H9 (cell line): ENCODE measurements at regions not wholly inside any gene's neighbourhood (a gene's known extent, or its start where the extent isn't known, plus 50 kb on each side); places are given as distances from the start of the nearest gene placed in this dataset.

Source experiments
- DNase-seq: peaks from one replicate; pipeline ENCODE4 v3.0.0-alpha.2; 2017
- H2AFZ ChIP-seq: one replicate; pipeline ENCODE4 v1.6.1; 2013; ENCODE audit warnings: mild to moderate bottlenecking, low read length, control low read depth, moderate library complexity
- H2AK5ac ChIP-seq: 2 replicates; pipeline ENCODE4 v1.6.1; 2013; ENCODE audit warnings: low read length, control low read depth, mixed read lengths; ENCODE audit not compliant: insufficient read length
- H2BK120ac ChIP-seq: one replicate; pipeline ENCODE4 v1.6.1; 2013; ENCODE audit warnings: low read depth, mild to moderate bottlenecking, low read length, control low read depth, inconsistent platforms; ENCODE audit not compliant: poor library complexity, severe bottlenecking
- H2BK12ac ChIP-seq: 2 replicates; pipeline ENCODE4 v1.6.1; 2013; ENCODE audit warnings: low read length, control low read depth, mixed read lengths, low read depth; ENCODE audit not compliant: insufficient read length
- H2BK15ac ChIP-seq: 2 replicates; pipeline ENCODE4 v1.6.1; 2013; ENCODE audit warnings: low read depth, low read length, control low read depth
- H2BK20ac ChIP-seq: one replicate; pipeline ENCODE4 v1.6.1; 2013; ENCODE audit warnings: low read depth, mild to moderate bottlenecking, low read length, control low read depth, inconsistent platforms; ENCODE audit not compliant: poor library complexity, severe bottlenecking
- H2BK5ac ChIP-seq: 2 replicates; pipeline ENCODE4 v1.6.1; 2013; ENCODE audit warnings: low read length, control low read depth, mixed read lengths; ENCODE audit not compliant: insufficient read length
- H3K14ac ChIP-seq: 2 replicates; pipeline ENCODE4 v1.6.1; 2013; ENCODE audit warnings: low read length, control low read depth; ENCODE audit not compliant: insufficient read depth
- H3K18ac ChIP-seq: 2 replicates; pipeline ENCODE4 v1.6.1; 2013; ENCODE audit warnings: low read depth, mild to moderate bottlenecking, mixed read lengths, low read length, control low read depth; ENCODE audit not compliant: insufficient read length
- H3K23ac ChIP-seq: 2 replicates; pipeline ENCODE4 v1.6.1; 2013; ENCODE audit warnings: low read length, control low read depth, mixed read lengths, low read depth; ENCODE audit not compliant: insufficient read length
- H3K23me2 ChIP-seq: 2 replicates; pipeline ENCODE4 v1.6.1; 2013; ENCODE audit warnings: low read depth, mild to moderate bottlenecking, mixed read lengths, low read length, control low read depth; ENCODE audit not compliant: insufficient read length, poor library complexity, severe bottlenecking
- H3K27ac ChIP-seq: 2 replicates; pipeline ENCODE4 v1.5.1; 2013; ENCODE audit warnings: low read length, control low read depth, mixed read lengths, low read depth; ENCODE audit not compliant: insufficient read length
- H3K27me3 ChIP-seq: 2 replicates; pipeline ENCODE4 v1.6.1; 2013; ENCODE audit warnings: low read length, control low read depth, inconsistent platforms; ENCODE audit not compliant: insufficient read depth
- H3K4ac ChIP-seq: 2 replicates; pipeline ENCODE4 v1.6.1; 2013; ENCODE audit warnings: low read depth, mild to moderate bottlenecking, control low read depth, inconsistent platforms, low read length, moderate library complexity
- H3K4me1 ChIP-seq: 2 replicates; pipeline ENCODE4 v1.6.1; 2013; ENCODE audit warnings: low read length, control low read depth, inconsistent platforms; ENCODE audit not compliant: insufficient read depth
- H3K4me2 ChIP-seq: 2 replicates; pipeline ENCODE4 v1.6.1; 2013; ENCODE audit warnings: low read length, control low read depth, mixed read lengths; ENCODE audit not compliant: insufficient read length, insufficient read depth
- H3K56ac ChIP-seq: 2 replicates; pipeline ENCODE4 v1.6.1; 2013; ENCODE audit warnings: low read depth, mild to moderate bottlenecking, mixed read lengths, low read length, control low read depth; ENCODE audit not compliant: insufficient read length
- H3K79me1 ChIP-seq: 2 replicates; pipeline ENCODE4 v1.6.1; 2013; ENCODE audit warnings: low read depth, mild to moderate bottlenecking, moderate library complexity, low read length, control low read depth, inconsistent platforms; ENCODE audit not compliant: insufficient read depth, poor library complexity, severe bottlenecking
- H3K79me2 ChIP-seq: 2 replicates; pipeline ENCODE4 v1.6.1; 2013; ENCODE audit warnings: low read length, control low read depth, inconsistent platforms; ENCODE audit not compliant: insufficient read depth
- H3K9ac ChIP-seq: 2 replicates; pipeline ENCODE4 v1.6.1; 2013; ENCODE audit warnings: low read length, control low read depth, mixed read lengths; ENCODE audit not compliant: insufficient read length; ENCODE audit errors: extremely low read depth
- H3K9me3 ChIP-seq: one replicate; pipeline ENCODE4 v1.6.1; 2013; ENCODE audit warnings: low read depth, low read length, inconsistent platforms; ENCODE audit not compliant: control insufficient read depth
- H3T11ph ChIP-seq: one replicate; pipeline ENCODE4 v1.6.1; 2013; ENCODE audit warnings: mild to moderate bottlenecking, low read length, control low read depth, inconsistent platforms
- H4K20me1 ChIP-seq: one replicate; pipeline ENCODE4 v1.6.1; 2013; ENCODE audit not compliant: control insufficient read depth, insufficient read length, insufficient read depth
- H4K5ac ChIP-seq: 2 replicates; pipeline ENCODE4 v1.6.1; 2013; ENCODE audit warnings: low read depth, mild to moderate bottlenecking, mixed read lengths, low read length, control low read depth; ENCODE audit not compliant: insufficient read length
- H4K8ac ChIP-seq: replicated peaks from 2 replicates; pipeline ENCODE4 v1.6.1; 2013; ENCODE audit warnings: low read length, control low read depth, mixed read lengths, low read depth; ENCODE audit not compliant: insufficient read length
- H4K91ac ChIP-seq: 2 replicates; pipeline ENCODE4 v1.6.1; 2013; ENCODE audit warnings: low read depth, mild to moderate bottlenecking, moderate library complexity, mixed read lengths, low read length, control low read depth; ENCODE audit not compliant: insufficient read length
- H3K27ac Mint-ChIP-seq, 3 experiments: 2 replicates in 2 of 3; 3 replicates in 1 of 3; pipeline ENCODE4 v1.8.0; 2020 to 2021; ENCODE audit warnings: mixed read lengths in 3 of 3, mild to moderate bottlenecking in 1 of 3, moderate library complexity in 1 of 3
- H3K27me3 Mint-ChIP-seq: 2 replicates; pipeline ENCODE4 v1.8.0; 2021; ENCODE audit warnings: low read depth, mild to moderate bottlenecking, moderate library complexity, mixed read lengths
- H3K36me3 Mint-ChIP-seq, 3 experiments: 2 replicates in 2 of 3; 3 replicates in 1 of 3; pipeline ENCODE4 v1.8.0; 2020 to 2021; ENCODE audit warnings: low read depth in 3 of 3, mixed read lengths in 3 of 3; ENCODE audit not compliant: insufficient read depth in 1 of 3
- H3K4me1 Mint-ChIP-seq, 2 experiments: 2 replicates each; pipeline ENCODE4 v1.8.0; 2020; ENCODE audit warnings: mixed read lengths in 2 of 2
- H3K4me3 Mint-ChIP-seq, 2 experiments: 2 replicates in 1 of 2; 3 replicates in 1 of 2; pipeline ENCODE4 v1.8.0; 2020 to 2021; ENCODE audit warnings: mild to moderate bottlenecking in 2 of 2, mixed read lengths in 2 of 2, moderate library complexity in 1 of 2
- H3K9me3 Mint-ChIP-seq, 2 experiments: 2 replicates in 1 of 2; 3 replicates in 1 of 2; pipeline ENCODE4 v1.8.0; 2020; ENCODE audit warnings: mild to moderate bottlenecking in 2 of 2, mixed read lengths in 2 of 2, moderate library complexity in 1 of 2
- WGBS: extraction: QIAGEN DNeasy Blood & Tissue Kit; methylation state at CpG from one replicate; pipeline ENCODE4 v1.1.7; 2013; ENCODE audit warnings: missing lambda C conversion rate, low lambda C conversion rate, mixed read lengths; ENCODE audit not compliant: insufficient read length; ENCODE audit errors: extremely low coverage; 5-methylcytosine and 5-hydroxymethylcytosine counted together
- TF ChIP-seq, protein P1 (sequence below): fragments of 200-600 bp; sonication (generic); conservative IDR thresholded peaks from 3 replicates; pipeline ENCODE4 v1.8.0; 2021; ENCODE audit warnings: antibody characterized with exemption, mild to moderate bottlenecking

DNA sequence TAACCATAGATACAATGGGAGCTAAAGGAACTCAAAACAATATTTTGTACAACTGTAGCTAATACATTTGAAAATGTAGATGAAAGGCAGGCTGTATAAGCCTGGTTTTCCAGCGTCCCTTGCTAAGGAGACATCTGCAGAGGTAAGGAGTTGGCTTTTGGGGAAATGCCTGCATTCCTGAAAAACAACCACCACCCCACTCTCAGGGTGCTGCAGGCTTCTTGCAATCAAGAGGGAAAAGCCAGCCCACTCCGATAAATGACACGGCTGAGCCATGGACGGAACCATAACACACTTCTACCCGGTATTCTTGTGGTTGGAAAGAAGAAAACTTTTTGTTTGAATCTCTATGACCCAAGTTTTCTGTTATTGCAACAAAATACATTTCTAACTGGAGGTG lies 200.3 kb downstream of the TEX36 start:
- peaks cover 9 to 22% of the 10 kb centered on the region in 2 experiments; a peak in 3 of 4 replicates for H3K4me1 Mint-ChIP-seq
- H3K36me3 Mint-ChIP-seq, result no peaks in the 10 kb centered on the region
- no peaks in the 10 kb centered on the region for H3K9me3 ChIP-seq
- no peak overlapping the region for H3K18ac ChIP-seq
- H3K14ac ChIP-seq, result no peak overlapping the region
- H3K4me3 Mint-ChIP-seq, result no peak overlapping the region
- no peaks in the 10 kb centered on the region for H3K9me3 Mint-ChIP-seq
- H2BK20ac ChIP-seq, result no peak overlapping the region
- no peak overlapping the region for H2BK120ac ChIP-seq
- H3K4ac ChIP-seq, result no peak overlapping the region
- no peak overlapping the region for H4K91ac ChIP-seq
- no peak overlapping the region for H4K5ac ChIP-seq
- H3K27me3 Mint-ChIP-seq, result no peaks in the 10 kb centered on the region
- H3K23ac ChIP-seq, result no peak overlapping the region
- H2BK15ac ChIP-seq, result no peak overlapping the region
- H3K4me2 ChIP-seq, result no peak overlapping the region
- no peak overlapping the region for H4K8ac ChIP-seq
- H3K79me1 ChIP-seq, result no peaks in the 10 kb centered on the region
- TF ChIP-seq, protein P1, sequence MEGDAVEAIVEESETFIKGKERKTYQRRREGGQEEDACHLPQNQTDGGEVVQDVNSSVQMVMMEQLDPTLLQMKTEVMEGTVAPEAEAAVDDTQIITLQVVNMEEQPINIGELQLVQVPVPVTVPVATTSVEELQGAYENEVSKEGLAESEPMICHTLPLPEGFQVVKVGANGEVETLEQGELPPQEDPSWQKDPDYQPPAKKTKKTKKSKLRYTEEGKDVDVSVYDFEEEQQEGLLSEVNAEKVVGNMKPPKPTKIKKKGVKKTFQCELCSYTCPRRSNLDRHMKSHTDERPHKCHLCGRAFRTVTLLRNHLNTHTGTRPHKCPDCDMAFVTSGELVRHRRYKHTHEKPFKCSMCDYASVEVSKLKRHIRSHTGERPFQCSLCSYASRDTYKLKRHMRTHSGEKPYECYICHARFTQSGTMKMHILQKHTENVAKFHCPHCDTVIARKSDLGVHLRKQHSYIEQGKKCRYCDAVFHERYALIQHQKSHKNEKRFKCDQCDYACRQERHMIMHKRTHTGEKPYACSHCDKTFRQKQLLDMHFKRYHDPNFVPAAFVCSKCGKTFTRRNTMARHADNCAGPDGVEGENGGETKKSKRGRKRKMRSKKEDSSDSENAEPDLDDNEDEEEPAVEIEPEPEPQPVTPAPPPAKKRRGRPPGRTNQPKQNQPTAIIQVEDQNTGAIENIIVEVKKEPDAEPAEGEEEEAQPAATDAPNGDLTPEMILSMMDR, result no peak
- H2BK5ac ChIP-seq, result no peak overlapping the region
- no CpG with 5 or more reads among the region's 5 CpGs for WGBS
- H3K4me1 ChIP-seq, result no peaks in the 10 kb centered on the region
- H3K27ac Mint-ChIP-seq, result peak overlapping the region in 1 of 3 experiments; percentile 10; a peak in 1 of 7 replicates
- DNase-seq, result no peak
- no peak overlapping the region for H3K56ac ChIP-seq
- no peaks in the 10 kb centered on the region for H3K27me3 ChIP-seq
- H3K27ac ChIP-seq, result no peak overlapping the region
- no peak overlapping the region for H3T11ph ChIP-seq
- H2AFZ ChIP-seq, result no peak overlapping the region
- H2BK12ac ChIP-seq, result no peak overlapping the region
- H3K23me2 ChIP-seq, result no peaks in the 10 kb centered on the region
- H3K9ac ChIP-seq, result no peak overlapping the region
- H2AK5ac ChIP-seq, result no peak overlapping the region
- no peaks in the 10 kb centered on the region for H3K79me2 ChIP-seq
- H4K20me1 ChIP-seq, result no peaks in the 10 kb centered on the region
